Endothelial cell of umbilical vein (primary cell): ENCODE measurements at regions not wholly inside any gene's neighbourhood (a gene's known extent, or its start where the extent isn't known, plus 50 kb on each side); places are given as distances from the start of the nearest gene placed in this dataset.
A peak's percentile ranks its signal among the peaks of the same experiment; 100 is the strongest.

Experiments
- BruUV-seq: library from RNA; stranded (reverse); fragments of 400-500 nt; replicated peaks from 2 replicates; lab custom pipeline; 2021; lab: Mats Ljungman, UMichigan
- CTCF ChIA-PET: fragments of 300-600, 350-600 bp; sonication (Branson Sonifier 250); formaldehyde crosslinking; loops from one replicate; lab custom pipeline; 2021; ENCODE audit warnings: antibody characterized with exemption, inconsistent platforms; lab: Charles Lee
- POLR2A ChIA-PET: fragments of 300-600, 350-600 bp; sonication (Branson Sonifier 250); formaldehyde crosslinking; loops from one replicate; lab custom pipeline; 2021; ENCODE audit warnings: antibody characterized with exemption, inconsistent platforms; lab: Charles Lee
- DNase-seq: peaks from one replicate; pipeline ENCODE4 v3.0.0-alpha.2; 2011; ENCODE audit warnings: low read depth, low spot score
- FAIRE-seq: peaks from 2 replicates; lab custom pipeline; 2011; peaks lifted over from hg19 to GRCh38; lab: Jason Lieb, UNC
- H2AFZ ChIP-seq: 2 replicates; pipeline ENCODE4 v1.6.0; 2012; ENCODE audit warnings: low read depth, low read length, control low read depth, inconsistent platforms
- H3K27ac ChIP-seq: 2 replicates; pipeline ENCODE4 v1.5.1; 2011; ENCODE audit warnings: low read depth, mild to moderate bottlenecking, control low read depth, low read length, moderate library complexity; ENCODE audit not compliant: insufficient read depth
- H3K27me3 ChIP-seq, 2 experiments: 2 replicates each; pipeline versions ENCODE4 v1.6.0 to v1.6.1; 2011; ENCODE audit warnings: low read length in 2 of 2, mixed read lengths in 1 of 2; ENCODE audit not compliant: control insufficient read depth in 2 of 2, insufficient read depth in 2 of 2
- H3K36me3 ChIP-seq, 2 experiments: 2 replicates in 1 of 2; 3 replicates in 1 of 2; pipeline ENCODE4 v1.5.1; 2011; ENCODE audit warnings: low read length in 2 of 2, mild to moderate bottlenecking in 1 of 2, moderate library complexity in 1 of 2; ENCODE audit not compliant: control insufficient read depth in 2 of 2, insufficient read depth in 2 of 2; ENCODE audit errors: extremely low read depth in 1 of 2
- H3K4me1 ChIP-seq: 3 replicates; pipeline ENCODE4 v1.5.1; 2011; ENCODE audit warnings: mild to moderate bottlenecking, low read length; ENCODE audit not compliant: control insufficient read depth, insufficient read depth; ENCODE audit errors: extremely low read depth
- H3K4me2 ChIP-seq: 2 replicates; pipeline ENCODE4 v1.6.1; 2011; ENCODE audit warnings: low read length, control low read depth, mixed read lengths; ENCODE audit not compliant: insufficient read depth
- H3K4me3 ChIP-seq, 3 experiments: fragments of 200-600 bp in 1 of 3; sonication (generic), shearing (Covaris generic) in 1 of 3; replicated peaks in 1 of 3; 2 replicates each; pipeline ENCODE4 v1.5.1; 2011 to 2016; ENCODE audit warnings: control low read depth in 3 of 3, low read length in 3 of 3, mild to moderate bottlenecking in 2 of 3, inconsistent platforms in 1 of 3, low read depth in 1 of 3, moderate library complexity in 1 of 3; ENCODE audit not compliant: insufficient read depth in 1 of 3
- H3K79me2 ChIP-seq: 2 replicates; pipeline ENCODE4 v1.6.0; 2012; ENCODE audit warnings: low read length, inconsistent platforms; ENCODE audit not compliant: control insufficient read depth, insufficient read depth
- H3K9ac ChIP-seq: replicated peaks from 2 replicates; pipeline ENCODE3; 2011; ENCODE audit warnings: low read length, control low read depth; ENCODE audit not compliant: insufficient read depth; ENCODE audit errors: extremely low read depth
- H3K9me1 ChIP-seq: replicated peaks from 3 replicates; pipeline ENCODE4 v1.6.0; 2011; ENCODE audit warnings: mild to moderate bottlenecking, low read length; ENCODE audit not compliant: control insufficient read depth, insufficient read depth; ENCODE audit errors: extremely low read depth
- H3K9me3 ChIP-seq: replicated peaks from 2 replicates; pipeline ENCODE4 v1.5.1; 2012; ENCODE audit warnings: low read length, inconsistent platforms; ENCODE audit not compliant: control insufficient read depth, insufficient read depth
- H4K20me1 ChIP-seq: replicated peaks from 2 replicates; pipeline ENCODE3; 2011; ENCODE audit warnings: mild to moderate bottlenecking, low read length; ENCODE audit not compliant: control insufficient read depth, insufficient read depth; ENCODE audit errors: extremely low read depth
- EZH2 ChIP-seq: IDR thresholded peaks from 2 replicates; pipeline ENCODE4 v1.6.1; 2012; ENCODE audit warnings: borderline replicate concordance, low read depth, mild to moderate bottlenecking, moderate library complexity, low read length, inconsistent platforms; ENCODE audit not compliant: severe bottlenecking
- FOS ChIP-seq: IDR thresholded peaks from 2 replicates; pipeline ENCODE4 v1.6.1; 2011; ENCODE audit warnings: mild to moderate bottlenecking, low read length, moderate library complexity, borderline replicate concordance; ENCODE audit not compliant: insufficient read depth
- GATA2 ChIP-seq: IDR thresholded peaks from 2 replicates; pipeline ENCODE4 v1.7.0; 2011; ENCODE audit warnings: low read depth, mild to moderate bottlenecking, moderate library complexity, mixed read lengths, low read length; ENCODE audit not compliant: insufficient read length, insufficient read depth
- JUN ChIP-seq: IDR thresholded peaks from 2 replicates; pipeline ENCODE4 v1.6.1; 2011; ENCODE audit warnings: borderline replicate concordance, low read depth; ENCODE audit not compliant: insufficient read length, insufficient read depth
- MYC ChIP-seq: IDR thresholded peaks from one replicate; pipeline ENCODE4 v1.6.1; 2011; ENCODE audit warnings: mild to moderate bottlenecking, low read depth, low read length
- POLR2A ChIP-seq: IDR thresholded peaks from 2 replicates; pipeline ENCODE4 v1.6.1; 2012; ENCODE audit warnings: low read depth, mild to moderate bottlenecking, control low read depth, low read length
- POLR2AphosphoS5 ChIP-seq: IDR thresholded peaks from 2 replicates; pipeline ENCODE4 v1.6.1; 2012; ENCODE audit warnings: low read depth, mild to moderate bottlenecking, control low read depth, low read length, moderate library complexity; ENCODE audit not compliant: insufficient read depth
- dilution Hi-C: fragments of 300-500 bp; cut with MboI; formaldehyde crosslinking; loops from one replicate; pipeline ENCODE4 v1.15.0; 2019; ENCODE audit warnings: low sequenced_read_pairs; ENCODE audit not compliant: extremely low pct_ligation_motif_present
- intact Hi-C: fragments of 100-400 bp; cut with micrococcal nuclease; formaldehyde crosslinking; loops from one replicate; pipeline ENCODE4 v1.10.0; 2022
- TF ChIP-seq, protein P1 (sequence below), 2 donors: IDR thresholded peaks; 1 replicate in 1 of 2; 2 replicates in 1 of 2; pipeline ENCODE4 v1.5.1; 2011; ENCODE audit warnings: low read length in 2 of 2, mild to moderate bottlenecking in 2 of 2, moderate library complexity in 2 of 2, control low read depth in 1 of 2, inconsistent platforms in 1 of 2, low read depth in 1 of 2; ENCODE audit not compliant: insufficient read depth in 1 of 2; ENCODE audit errors: extremely low read depth in 1 of 2
- TF ChIP-seq, protein P2 (sequence below): IDR thresholded peaks from 2 replicates; pipeline ENCODE4 v1.6.1; 2011; ENCODE audit not compliant: insufficient read depth, insufficient read length

- ChIA-PET CTCF (interaction anchor here (0.6 to 2.0 kb wide), 11 partner anchors 9 to 310 kb away, joined by 3 to 6 read pairs (median 3); no protein-coding TSS in a partner anchor), POLR2A (no interaction called here)
- dilution Hi-C loops: no loop called here
Measured at GRCh38 chr6:3561725-3562124, 104.9 kb upstream of the SLC22A23 start.

DNA sequence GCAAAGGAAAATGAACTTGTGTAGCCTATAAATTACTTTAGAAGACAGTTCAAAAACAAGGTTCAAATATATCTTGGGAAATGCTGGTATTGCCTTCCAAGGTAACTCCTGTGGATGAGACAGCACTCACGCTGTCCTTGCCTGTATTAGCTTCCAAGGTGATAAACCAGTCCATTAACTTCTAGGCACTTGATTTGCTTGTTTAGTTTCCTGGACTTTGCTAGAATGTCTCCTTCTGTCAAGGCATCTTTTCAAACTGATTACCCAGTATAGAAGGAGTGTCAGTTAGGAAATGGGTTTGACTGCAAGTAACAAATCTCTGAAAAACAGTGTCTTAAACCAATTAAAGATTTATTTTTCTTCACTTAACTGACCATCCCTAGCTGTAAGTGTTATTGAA, 103.4 kb upstream of the SLC22A23 start:
- intact Hi-C loops (loop anchor here (5.0 kb wide), 1 partner anchor 103 kb away; the partner anchor contains the start of gene SLC22A23), dilution Hi-C loops (no loop called here)
- CTCF ChIA-PET: interaction anchor here (1.7 kb wide), 1 partner anchor 24 kb away, joined by 4 read pairs; no protein-coding TSS in a partner anchor
- no peak overlapping the region for H3K4me2 ChIP-seq
- no TSS peak for BruUV-seq
- H4K20me1 ChIP-seq: no peaks in the 10 kb centered on the region
- H3K9me1 ChIP-seq: no peaks in the 10 kb centered on the region
- no peak overlapping the region for H2AFZ ChIP-seq
- no peak overlapping the region for H3K4me3 ChIP-seq
- peaks cover 18% of the 10 kb centered on the region for H3K4me1 ChIP-seq
- peaks cover 6 to 11% of the 10 kb centered on the region in 2 experiments for H3K27me3 ChIP-seq
- H3K36me3 ChIP-seq: no peaks in the 10 kb centered on the region
- DNase-seq (peak; percentile 4), FAIRE-seq (no peak)
- H3K27ac ChIP-seq: no peak overlapping the region
- no peak for TF ChIP-seq POLR2A
- TF ChIP-seq, protein P1, sequence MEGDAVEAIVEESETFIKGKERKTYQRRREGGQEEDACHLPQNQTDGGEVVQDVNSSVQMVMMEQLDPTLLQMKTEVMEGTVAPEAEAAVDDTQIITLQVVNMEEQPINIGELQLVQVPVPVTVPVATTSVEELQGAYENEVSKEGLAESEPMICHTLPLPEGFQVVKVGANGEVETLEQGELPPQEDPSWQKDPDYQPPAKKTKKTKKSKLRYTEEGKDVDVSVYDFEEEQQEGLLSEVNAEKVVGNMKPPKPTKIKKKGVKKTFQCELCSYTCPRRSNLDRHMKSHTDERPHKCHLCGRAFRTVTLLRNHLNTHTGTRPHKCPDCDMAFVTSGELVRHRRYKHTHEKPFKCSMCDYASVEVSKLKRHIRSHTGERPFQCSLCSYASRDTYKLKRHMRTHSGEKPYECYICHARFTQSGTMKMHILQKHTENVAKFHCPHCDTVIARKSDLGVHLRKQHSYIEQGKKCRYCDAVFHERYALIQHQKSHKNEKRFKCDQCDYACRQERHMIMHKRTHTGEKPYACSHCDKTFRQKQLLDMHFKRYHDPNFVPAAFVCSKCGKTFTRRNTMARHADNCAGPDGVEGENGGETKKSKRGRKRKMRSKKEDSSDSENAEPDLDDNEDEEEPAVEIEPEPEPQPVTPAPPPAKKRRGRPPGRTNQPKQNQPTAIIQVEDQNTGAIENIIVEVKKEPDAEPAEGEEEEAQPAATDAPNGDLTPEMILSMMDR (IDR thresholded peaks at IDR 0.05; ENCODE audit: extremely low read depth in 1 of 2, insufficient read depth in 1 of 2, low read depth in 1 of 2, low read length in 2 of 2): no peak
- no peak for TF ChIP-seq JUN
- TF ChIP-seq GATA2: no peak
- no peak for TF ChIP-seq POLR2AphosphoS5
- TF ChIP-seq MYC: no peak
- TF ChIP-seq, protein P2, sequence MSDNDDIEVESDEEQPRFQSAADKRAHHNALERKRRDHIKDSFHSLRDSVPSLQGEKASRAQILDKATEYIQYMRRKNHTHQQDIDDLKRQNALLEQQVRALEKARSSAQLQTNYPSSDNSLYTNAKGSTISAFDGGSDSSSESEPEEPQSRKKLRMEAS: no peak
- no peak for TF ChIP-seq FOS
- TF ChIP-seq EZH2: no peak
- H3K9ac ChIP-seq: no peak overlapping the region
- no peaks in the 10 kb centered on the region for H3K79me2 ChIP-seq
- POLR2A ChIA-PET: no interaction called here
- H3K9me3 ChIP-seq: no peaks in the 10 kb centered on the region

More at GRCh38 chr6:3561725-3562124, 104.9 kb upstream of the SLC22A23 start:
- peak overlapping the region; percentile 35 for H3K9ac ChIP-seq
- intact Hi-C loops: loop anchor here (1.0 to 5.0 kb wide), 3 partner anchors 23 to 280 kb away; partner anchors contain the start of gene SLC22A23
- peaks cover 18% of the 10 kb centered on the region for H3K4me1 ChIP-seq
- no peak overlapping the region for H3K4me3 ChIP-seq
- DNase-seq (peak; percentile 98), FAIRE-seq (peak; percentile 95)
- BruUV-seq: no TSS peak
- TF ChIP-seq POLR2A: no peak
- TF ChIP-seq, protein P1 (IDR thresholded peaks at IDR 0.05; ENCODE audit: extremely low read depth in 1 of 2, insufficient read depth in 1 of 2, low read depth in 1 of 2, low read length in 2 of 2): peak; percentile 28 to 44
- peak overlapping the region; percentile 88 for H3K4me2 ChIP-seq
- H3K9me3 ChIP-seq: no peaks in the 10 kb centered on the region
- H3K27ac ChIP-seq: peak overlapping the region; percentile 59
- no peaks in the 10 kb centered on the region for H3K79me2 ChIP-seq
- H3K36me3 ChIP-seq: no peaks in the 10 kb centered on the region
- H3K9me1 ChIP-seq: no peaks in the 10 kb centered on the region
- H2AFZ ChIP-seq: peak overlapping the region; percentile 94
- peaks cover 0 to 2% of the 10 kb centered on the region in 2 experiments for H3K27me3 ChIP-seq
- no peaks in the 10 kb centered on the region for H4K20me1 ChIP-seq
